Stimulated activated naive CD4-positive, alpha-beta T cell (primary cell): ENCODE measurements at regions not wholly inside any gene's neighbourhood (a gene's known extent, or its start where the extent isn't known, plus 50 kb on each side); places are given as distances from the start of the nearest gene placed in this dataset.

ENCODE experiments used
- DNase-seq, 6 experiments: peaks; one replicate each; lab custom pipeline; 2025; lab: John Stamatoyannopoulos, UW

DNA sequence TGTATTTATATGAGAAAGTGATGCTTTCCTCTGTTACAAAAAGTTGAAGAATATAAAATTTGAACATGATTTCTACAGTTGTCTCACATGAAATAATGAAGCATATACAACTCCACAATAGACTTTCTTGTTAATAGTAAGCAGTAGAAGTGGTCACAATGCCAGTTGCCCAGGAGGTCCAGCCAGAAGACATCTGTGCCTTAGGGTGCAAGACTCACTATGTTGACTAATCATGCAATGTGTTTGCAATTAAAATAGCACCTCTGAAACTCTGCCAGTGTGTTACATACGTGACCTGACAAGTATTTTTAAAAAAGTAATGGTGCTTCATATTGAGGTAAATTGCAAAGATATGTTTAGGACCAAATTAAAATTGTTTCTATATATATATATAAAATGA is 547.2 kb downstream of the ETV1 start:
- no peak for DNase-seq

DNA sequence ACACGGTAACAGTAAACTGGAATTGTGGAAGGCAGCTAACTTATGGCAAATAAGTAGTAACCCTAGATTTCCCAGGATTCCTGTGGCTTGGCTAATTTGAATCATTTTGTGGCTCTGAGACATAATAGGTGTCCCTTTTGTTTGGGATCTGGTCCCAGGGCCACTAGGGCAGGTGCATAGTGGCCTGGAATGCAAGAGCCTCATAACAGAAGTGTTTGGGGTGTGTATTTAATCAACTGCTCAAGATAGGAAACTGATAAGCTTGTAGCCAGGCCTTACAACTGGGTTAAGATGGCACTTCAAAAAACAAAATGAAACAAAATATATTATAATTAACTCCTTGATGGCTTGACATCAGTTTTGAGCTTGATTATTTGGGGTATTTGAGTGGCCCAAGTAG is 541.8 kb downstream of the ETV1 start:
- no peak for DNase-seq

DNA sequence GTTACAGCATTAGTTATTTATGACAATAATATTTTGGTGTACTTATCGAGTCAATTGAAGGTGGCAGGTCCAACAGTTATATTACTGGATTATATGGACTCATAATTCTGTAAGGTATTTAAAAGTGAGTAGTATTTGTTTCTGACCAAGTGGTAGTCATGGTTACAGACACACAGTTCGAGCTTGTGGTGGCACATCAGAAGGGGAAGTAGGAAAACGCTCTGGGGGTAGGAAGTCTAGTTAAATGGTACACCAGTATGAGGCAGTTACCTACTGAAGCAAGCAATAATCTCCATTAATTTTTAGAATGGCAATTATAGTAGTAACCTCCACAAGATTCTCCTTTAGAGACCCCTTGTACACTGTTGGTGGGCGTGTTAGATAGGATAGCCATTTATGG is 541.2 kb downstream of the ETV1 start:
- no peak for DNase-seq

DNA sequence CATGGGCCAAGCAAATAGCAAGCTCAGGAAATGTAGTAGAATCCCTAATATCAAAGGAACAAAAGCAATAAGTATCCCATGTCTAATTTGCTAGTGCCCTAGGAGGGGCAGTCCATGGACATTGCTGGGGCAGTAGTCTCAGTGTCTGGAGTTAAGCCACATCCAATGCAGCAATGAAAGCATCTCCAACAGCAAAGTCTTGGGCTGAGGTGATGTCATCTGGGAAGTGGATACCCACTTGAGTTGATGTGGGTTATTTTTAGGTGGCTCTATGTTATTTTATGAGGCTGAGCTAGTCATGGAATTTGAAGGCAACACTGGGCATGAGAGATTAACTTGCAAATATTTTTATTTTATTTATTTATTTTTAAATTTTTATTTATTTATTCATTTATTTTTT is 540.0 kb downstream of the ETV1 start:
- DNase-seq = no peak

DNA sequence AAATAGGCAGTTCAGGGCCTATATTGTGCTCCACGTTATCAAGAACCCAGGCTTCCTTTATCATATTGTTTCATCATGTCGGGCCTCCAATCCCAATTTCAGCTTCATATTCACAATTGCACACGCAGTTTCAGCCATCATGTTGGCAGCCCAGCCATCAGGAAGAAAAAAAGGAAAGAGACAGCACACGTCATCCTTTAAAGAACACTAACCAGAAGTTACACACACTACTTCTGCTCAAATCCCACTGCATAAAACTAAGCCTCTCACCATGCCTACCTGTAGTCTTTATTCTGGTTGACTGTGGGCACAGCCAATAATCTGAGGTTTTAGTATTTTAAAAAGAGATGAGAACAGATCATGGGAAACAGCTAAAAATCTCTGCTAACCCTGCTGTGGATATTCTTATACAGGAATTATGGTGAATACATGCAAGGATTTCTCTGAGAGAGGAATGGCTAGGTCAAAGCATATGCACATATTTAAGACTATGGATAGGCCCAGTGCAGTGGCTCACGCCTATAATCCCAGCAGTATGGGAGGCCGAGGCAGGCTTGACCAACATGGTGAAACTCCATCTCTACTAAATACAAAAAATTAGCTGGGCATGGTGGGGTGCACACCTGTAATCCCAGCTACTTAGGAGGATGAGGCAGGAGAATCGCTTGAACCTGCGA is 534.4 kb downstream of the ETV1 start:
- no peak for DNase-seq

DNA sequence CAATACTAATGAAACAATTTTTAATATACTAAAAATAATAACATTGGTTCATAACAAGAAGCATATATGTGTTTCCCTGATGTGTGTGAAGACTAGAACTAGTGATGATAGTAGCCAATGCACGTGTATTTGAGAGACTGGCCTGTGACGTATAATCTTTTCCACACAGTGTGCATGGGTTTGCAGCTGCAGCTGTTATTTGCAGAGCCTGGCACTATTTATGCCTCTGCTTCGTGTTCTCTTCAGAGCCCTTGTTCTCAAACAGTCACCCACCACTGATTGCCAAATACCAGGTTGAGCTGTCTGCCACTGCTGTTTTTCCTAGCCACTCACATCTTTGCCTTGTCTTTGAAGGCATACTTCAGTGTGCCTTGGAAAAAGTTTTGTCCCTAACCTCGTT is 531.7 kb downstream of the ETV1 start:
- no peak for DNase-seq

DNA sequence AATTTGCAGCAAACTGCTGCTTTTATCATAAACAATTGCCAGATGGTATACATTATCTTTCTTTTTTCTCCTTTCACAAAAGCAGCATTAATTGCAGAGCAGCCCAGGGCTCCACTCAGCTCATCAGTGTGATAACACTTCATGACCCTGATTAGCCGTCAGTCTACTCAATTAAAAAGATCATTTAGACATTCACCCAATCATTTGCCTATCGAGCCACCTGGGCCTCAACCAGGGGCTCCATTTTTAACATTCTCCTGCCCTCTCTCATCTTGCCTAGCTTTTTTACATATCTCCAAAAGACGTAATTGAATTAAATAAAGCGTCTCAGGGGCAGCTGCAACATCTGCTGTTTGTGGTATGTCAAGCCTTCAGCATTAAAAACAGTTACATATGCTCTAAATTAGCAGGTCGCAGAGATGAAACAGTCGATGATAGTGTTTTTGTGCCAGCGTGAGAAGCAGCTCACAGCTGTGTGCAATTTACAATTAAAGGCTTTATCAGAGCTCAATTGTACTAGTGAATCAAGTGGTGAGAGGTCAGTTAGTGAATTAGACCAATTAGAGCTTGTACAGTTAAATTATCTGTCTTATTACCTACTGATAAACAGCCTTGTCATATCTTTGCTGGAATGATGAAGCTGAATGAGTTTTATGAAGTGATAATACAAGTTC is 522.5 kb downstream of the ETV1 start:
- DNase-seq = no peak

DNA sequence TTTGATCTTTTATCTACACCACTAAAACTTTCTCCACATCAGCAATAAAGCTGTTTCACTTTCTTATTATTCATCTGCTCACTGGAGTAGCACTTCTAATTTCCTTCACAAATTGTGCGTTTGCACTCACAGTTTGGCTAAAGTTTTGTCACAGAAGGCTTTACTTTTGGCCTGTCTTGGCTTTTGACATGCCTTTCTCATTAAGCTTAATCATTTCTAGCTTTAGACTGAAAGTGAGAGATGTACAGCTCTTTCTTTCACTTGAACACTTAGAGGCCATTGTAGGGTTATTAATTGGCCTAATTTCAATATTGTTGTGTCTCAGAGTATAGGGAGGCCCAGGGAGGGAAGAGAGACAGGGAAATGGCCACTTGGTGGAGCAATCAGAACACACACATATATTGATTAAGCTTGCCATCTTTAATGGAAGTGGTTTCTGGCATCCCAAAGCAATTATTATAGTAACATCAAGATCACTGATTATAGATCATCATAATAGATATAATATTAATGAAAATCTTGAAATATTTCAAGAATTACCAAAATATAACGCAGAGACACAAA is 512.5 kb downstream of the ETV1 start:
- DNase-seq = no peak

DNA sequence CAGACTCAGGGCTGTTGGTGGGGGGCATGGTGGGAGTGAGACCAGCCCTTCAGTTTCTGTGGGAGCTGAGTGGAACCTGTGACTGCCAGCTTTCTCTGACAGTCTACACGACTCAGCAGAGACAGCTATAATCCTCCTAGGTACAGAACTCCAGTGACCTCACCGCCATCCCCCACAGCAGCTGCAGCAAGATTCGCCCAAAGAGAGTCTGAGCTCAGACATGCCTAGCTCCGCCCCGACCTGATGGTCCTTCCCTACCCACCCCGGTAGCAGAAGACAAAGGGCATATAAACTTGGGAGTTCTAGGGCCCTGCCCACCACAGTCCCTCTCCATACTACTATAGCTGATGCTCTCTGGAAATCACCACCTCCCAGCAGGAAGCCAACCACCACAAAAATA is 500.1 kb downstream of the ETV1 start:
- DNase-seq = no peak

DNA sequence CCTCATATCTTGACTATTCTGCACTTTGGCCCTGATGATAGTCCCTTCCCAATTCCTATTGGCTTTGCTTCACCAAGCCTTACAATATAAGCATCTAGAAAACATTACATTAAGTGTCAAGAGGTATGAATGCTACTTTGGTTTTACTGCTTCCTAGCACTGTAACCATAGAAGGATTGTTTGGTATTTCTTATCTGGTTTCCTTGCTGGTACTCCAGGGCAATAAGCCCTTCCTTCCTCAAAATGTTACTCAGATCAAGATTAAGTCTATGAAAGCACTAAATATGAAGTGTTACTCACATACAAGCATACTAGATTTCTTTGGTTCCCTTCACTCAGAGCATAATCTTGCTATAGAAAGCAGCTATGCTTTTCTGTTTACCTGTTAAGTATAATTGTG is 492.5 kb downstream of the ETV1 start:
- no peak for DNase-seq

DNA sequence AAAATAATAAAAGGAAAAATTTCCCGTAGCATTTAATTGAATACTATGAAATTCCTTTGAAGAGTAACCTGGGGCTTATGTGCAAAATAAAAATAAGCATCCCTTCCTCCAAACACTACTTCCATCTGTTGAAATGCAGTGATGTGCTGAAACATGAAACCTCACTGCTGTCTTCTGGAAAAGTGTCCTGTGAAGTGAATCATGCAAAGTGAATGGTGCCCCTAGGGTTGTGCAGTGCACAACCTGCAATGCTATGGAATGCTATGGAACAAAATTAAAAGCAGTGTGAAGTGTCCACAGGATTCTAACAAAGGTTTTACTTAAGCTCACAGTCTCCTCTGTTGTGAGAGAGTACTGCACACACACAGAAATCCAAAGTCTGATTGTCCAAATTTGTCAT is 480.9 kb downstream of the ETV1 start:
- DNase-seq = no peak

DNA sequence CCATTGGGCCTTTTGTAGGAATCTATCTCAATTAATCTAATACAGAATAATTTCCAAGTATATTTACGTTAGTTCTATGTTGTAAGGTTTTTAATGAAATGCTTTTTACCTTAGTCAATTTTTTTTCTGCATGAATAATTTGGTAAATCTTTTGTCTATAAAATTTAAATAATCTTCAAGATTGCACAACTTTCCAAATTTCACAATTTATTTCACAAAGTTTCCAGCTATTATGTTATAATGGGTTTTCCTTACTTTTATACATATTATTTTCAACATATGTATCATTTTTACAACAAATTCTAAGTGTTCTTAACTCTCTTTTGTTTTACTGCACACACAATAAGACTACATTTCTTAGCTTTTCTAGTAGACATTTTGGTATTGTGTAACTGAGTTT is 470.7 kb downstream of the ETV1 start:
- DNase-seq = no peak

DNA sequence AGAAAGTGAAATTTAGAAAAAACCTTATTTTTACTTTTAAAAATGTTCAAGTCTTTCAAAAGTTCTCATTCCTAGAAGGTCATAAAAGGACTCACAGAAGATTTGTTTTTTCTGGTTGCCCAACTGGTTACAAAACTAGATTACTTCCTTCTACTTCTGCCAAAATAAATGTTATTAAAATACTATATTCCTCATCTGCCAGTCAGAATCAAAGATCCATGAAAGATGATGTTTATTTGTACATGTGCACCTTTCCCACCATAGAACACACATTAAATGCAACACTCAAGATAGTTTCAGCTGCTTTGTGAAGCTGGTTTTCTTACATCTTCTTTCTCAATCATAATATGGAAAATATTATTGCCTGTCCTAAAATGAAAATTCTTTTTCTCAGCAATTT is 465.4 kb downstream of the ETV1 start:
- no peak for DNase-seq

DNA sequence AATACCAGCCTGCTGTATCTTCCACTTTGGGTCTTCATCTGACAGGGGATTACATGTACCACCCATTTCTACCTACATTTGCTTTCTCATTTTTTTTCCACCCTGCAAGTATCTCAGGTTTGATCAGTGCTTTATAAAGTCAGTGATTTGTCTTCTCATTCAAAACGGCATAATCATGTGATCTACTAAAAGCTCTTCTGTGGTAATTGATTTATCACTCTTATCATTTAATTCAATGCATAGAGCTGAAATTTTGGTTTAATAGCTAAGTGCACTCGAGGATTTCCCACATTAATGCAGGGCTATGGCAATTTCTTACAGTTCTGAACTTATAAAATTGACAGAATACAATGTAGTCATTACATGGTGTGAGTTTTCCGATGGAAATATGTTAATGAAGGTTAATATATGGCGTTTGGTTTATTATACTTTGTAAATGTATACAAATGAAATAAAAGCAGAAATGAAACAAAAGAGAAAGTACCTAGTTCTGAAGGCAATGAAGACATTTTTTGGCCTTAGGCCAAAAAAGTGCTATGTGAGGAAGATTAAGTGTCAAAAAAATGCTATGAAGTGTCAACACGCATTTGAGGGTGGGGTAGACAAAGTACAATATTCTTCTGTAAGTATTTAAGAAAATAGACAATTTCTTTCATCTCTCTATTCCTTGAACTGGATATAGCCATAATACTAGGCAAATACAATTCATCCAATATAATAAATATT is 457.3 kb downstream of the ETV1 start:
- no peak for DNase-seq

DNA sequence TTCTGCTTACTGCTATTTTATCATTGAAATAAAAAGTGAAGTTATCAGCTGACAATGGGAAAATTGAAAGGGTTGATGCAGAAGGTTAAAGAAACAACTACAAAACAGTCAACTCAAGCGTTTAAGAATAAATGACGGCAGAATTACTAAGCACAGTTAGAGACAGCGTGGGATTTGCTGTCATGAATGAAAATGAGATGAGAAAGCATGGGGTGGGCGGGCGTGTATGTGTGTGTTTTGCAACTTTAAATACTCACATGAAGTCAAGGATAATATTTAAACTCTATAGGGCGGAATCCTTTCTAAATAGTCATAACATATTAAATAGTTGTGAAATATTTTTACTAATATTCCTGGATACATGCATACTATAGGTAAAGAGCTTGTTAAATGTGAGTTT is 450.8 kb downstream of the ETV1 start:
- no peak for DNase-seq

DNA sequence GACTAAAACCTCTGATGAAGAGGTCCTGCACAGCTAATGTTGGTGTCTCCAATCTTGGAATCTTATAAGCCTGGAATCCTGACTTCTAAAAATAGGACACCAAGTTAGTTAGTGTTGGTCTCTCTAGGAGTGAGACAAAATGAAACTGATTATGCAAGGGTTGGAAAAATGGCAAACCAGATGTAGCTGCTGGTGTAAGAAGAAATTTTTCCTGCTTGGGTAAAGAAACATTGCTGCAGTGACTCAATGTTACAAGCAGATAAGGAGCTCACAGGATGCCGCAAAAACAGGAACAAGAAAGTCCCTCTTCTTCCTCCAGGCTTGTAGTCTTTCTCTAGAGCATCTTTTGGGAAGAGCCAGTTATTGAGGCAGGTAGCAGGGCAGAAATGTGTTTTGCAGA is 449.0 kb downstream of the ETV1 start:
- DNase-seq = no peak

DNA sequence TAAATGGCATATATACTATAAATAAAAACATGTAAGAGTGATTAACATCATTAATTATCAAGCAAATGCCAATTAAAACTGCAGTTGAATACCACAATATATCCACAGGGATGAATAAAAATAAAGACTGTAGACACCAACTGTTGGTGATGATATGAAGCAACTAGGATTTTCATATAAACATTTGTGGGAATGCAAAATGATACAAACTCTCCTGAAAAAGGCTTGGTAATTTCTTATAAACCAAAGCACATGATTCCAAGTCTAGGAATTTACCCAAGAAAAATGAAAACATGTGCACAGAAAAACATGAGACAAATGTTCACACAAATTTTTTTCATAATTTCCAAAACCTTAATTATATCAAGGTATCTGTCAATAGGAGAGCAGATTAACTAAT is 448.1 kb downstream of the ETV1 start:
- no peak for DNase-seq

DNA sequence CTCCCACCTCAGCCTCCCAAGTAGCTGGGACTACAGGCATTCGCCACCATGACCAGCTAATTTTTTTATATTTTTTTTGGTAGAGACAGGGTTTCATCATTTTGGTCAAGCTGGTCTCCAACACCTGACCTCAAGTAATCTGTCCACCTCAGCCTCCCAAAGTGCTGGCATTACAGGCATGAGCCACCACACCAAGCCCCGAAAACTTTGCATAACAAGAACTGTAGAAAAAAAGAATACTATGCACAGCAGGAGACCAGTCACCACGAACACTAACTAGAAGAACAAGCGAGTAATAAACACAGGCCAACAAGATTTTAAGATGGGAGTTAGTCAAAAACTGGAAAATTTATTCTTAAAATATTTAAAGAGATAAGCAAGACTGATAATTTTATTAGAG is 447.0 kb downstream of the ETV1 start:
- no peak for DNase-seq

DNA sequence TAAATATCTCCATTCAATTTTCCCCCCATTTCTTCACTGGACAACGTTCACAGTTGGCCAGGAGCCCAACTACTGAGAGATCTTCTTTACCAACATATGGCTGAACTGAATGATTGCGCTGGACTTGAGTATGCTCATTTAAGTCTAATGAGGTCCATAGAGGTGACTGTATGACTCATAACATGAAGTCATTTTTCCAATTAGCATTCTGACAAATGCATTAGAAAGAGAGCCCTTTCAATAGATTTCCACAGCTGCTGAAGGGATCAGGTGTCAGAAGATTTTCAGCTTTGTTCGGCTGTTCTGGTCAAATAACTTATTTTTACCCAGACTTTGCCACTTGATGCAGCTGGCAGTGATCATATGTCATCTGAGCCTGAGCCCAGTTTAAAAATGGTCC is 438.0 kb downstream of the ETV1 start:
- no peak for DNase-seq

DNA sequence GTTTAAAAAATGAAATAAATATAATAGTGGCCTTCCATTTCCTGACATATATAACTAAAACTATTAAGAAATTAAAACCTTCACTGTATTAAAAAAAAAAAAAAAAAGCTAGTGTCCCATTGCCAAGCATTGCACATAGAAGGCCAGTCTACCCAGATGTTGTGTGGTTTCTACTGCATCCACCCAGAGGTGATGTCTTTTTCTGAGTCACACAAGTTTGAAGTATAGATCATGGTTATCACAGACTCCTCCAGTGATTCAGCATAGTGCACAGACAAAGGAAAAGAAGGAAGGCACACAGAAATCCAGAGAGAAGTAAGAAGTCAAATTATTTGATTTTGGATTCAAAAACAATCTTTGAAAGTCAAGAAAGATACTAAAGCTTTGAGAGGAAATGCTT is 429.0 kb downstream of the ETV1 start:
- DNase-seq = no peak

DNA sequence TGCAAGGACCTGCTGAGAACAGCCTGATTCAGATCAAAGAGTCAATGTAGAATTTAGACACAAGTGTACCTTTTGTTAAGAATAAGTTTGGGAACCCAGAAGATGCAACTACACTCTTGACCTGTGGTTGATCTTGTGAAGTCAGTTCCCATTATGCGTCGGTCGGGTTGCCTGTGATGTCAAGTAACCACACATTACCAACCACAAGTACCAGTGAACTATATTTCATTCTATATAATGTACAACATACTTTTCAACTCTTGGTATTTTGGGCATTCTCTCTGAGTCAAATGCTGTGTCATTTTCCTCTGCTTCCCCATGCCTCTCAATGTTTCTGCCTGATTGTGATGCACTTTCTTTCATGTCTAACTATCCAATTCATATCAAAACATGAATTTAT is 426.2 kb downstream of the ETV1 start:
- DNase-seq = no peak

DNA sequence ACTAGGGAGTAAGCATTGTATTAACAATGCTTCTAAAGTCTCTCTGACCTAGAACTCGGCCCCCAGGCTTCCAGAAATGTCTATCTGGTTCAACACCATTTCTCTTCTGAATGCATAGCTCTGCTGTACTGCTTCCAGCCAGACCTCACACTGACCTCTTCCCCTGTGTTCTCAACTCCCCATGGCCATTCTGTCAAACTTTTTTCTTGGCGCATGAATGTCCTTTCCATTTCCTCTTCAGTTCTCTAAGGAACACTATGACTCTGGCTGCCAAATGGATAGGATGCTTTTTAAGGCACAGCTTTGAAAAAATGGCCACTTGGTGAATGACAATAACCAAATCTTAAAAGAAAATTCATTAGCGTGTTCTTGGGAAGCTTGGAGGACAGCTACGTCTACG is 425.8 kb downstream of the ETV1 start:
- no peak for DNase-seq

DNA sequence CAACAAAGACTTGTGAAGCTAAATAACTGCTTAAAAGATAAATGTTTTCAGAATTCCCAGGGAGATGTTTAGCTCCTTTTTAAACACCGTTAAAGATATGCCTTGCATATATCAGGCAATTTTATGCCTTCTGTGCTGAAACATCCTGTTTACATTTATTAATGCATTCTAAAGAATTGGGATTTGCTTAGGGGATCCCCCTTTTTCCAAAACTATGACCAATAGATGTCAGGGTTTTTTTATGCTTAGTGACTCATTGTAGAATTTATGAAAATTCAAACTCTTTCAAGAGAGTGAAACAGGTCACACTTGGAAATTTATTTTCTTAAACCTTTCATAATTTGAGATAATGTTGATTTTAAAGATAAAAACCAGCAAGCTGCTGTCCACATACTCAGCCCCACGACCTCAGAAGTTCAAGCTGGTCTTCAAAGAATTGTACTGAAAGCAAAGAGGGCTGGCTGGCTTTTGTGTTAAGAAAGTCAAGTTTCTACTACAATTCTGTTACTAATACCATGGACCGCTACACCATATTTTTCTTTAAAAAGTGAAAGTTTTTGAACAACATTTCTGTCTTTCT is 411.8 kb downstream of the ETV1 start:
- no peak for DNase-seq
